ENCODE measurements at regions not wholly inside any gene's neighbourhood (a gene's known extent, or its start where the extent isn't known, plus 50 kb on each side); places are given as distances from the start of the nearest gene placed in this dataset.

DNA sequence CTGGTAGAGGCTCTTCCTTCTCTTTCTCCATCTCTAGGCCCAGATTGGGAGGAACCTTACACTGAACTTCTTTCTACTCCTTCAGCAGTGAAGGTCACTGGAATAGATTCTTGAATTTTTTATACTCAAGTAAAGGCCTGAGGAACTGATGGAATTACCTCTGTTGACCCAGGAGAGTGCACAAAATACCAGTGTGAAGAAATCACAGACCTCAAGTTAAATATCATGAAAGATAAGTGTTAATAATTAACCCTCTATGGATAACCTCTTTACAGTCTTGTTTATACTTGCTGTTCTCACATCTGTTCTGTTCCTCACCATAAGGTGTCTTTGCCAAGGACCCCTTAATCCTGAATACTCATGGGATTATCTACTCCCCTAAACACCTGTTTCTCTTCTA lies 244.4 kb upstream of the STAC start:
- TF ChIP-seq CTCF (IDR thresholded peaks at IDR 0.05; ENCODE audit: low read depth, low read length, missing control alignments): no peak
- DNase-seq (ENCODE audit: extremely low read depth, low read depth): no peak
- no peak overlapping the region for H3K4me3 ChIP-seq (replicated peaks; ENCODE audit: low read depth, low read length)

- H3K4me3 ChIP-seq (replicated peaks; ENCODE audit: low read depth, low read length): no peak overlapping the region
- no peak for TF ChIP-seq CTCF (IDR thresholded peaks at IDR 0.05; ENCODE audit: low read depth, low read length, missing control alignments)
- DNase-seq (ENCODE audit: extremely low read depth, low read depth): no peak
These were observed 237.6 kb upstream of the STAC start for GRCh38 chr3:36142746-36143145.

GRCh38 chr3:36146404-36146803 lies 233.9 kb upstream of the STAC start:
- no peak overlapping the region for H3K4me3 ChIP-seq (replicated peaks; ENCODE audit: low read depth, low read length)
- DNase-seq (ENCODE audit: extremely low read depth, low read depth): no peak
- no peak for TF ChIP-seq CTCF (IDR thresholded peaks at IDR 0.05; ENCODE audit: low read depth, low read length, missing control alignments)

GRCh38 chr3:36147934-36148558 lies 232.3 kb upstream of the STAC start:
- TF ChIP-seq CTCF (IDR thresholded peaks at IDR 0.05; ENCODE audit: low read depth, low read length, missing control alignments): no peak
- H3K4me3 ChIP-seq (replicated peaks; ENCODE audit: low read depth, low read length): no peak overlapping the region
- DNase-seq (ENCODE audit: extremely low read depth, low read depth): no peak

DNA sequence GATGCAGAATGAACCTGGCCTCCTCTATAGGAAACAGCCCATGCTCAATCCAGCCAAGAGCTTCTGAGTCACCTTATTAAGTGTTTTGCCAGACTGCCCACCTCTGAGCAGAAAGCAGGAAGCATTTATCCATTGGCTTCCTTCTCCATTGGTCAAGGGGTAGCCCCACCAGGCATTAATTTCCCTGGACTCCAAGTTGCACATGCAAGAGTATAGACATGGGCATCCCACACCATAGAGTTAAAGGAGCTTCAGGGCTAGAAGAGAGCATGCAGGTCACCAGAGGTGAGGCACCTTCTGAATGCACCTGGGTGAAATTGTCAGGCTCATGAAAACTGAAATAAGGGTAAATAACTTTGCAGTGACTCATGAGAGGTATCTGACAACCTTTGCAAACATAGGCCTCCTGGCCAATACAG lies 230.8 kb upstream of the STAC start:
- no peak for TF ChIP-seq CTCF (IDR thresholded peaks at IDR 0.05; ENCODE audit: low read depth, low read length, missing control alignments)
- H3K4me3 ChIP-seq (replicated peaks; ENCODE audit: low read depth, low read length): no peak overlapping the region
- no peak for DNase-seq (ENCODE audit: extremely low read depth, low read depth)

DNA sequence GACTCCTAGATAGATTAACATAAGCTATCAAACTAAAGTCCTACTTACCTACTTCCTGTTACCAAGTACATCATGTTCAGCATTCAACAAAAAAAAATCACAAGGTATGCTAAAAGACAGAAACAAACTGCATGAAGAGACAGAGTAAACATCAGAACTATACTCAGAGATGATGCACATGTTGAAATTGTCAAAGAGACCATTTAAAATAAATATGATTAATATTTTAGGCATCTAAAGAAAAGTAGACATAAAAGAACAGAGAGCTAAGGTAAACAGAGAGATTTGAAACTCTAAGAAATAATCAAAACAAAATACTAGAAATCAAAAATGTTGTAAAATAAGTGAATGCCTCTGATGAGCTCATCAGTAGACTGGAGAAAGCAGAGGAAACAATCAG lies 224.8 kb upstream of the STAC start:
- DNase-seq (ENCODE audit: extremely low read depth, low read depth): no peak
- no peak overlapping the region for H3K4me3 ChIP-seq (replicated peaks; ENCODE audit: low read depth, low read length)
- TF ChIP-seq CTCF (IDR thresholded peaks at IDR 0.05; ENCODE audit: low read depth, low read length, missing control alignments): no peak

- TF ChIP-seq CTCF (IDR thresholded peaks at IDR 0.05; ENCODE audit: low read depth, low read length, missing control alignments): no peak
- DNase-seq (ENCODE audit: extremely low read depth, low read depth): no peak
- no peak overlapping the region for H3K4me3 ChIP-seq (replicated peaks; ENCODE audit: low read depth, low read length)
These were observed 215.9 kb upstream of the STAC start for GRCh38 chr3:36164400-36164799.

All from HFF-Myc (cell line).